ENCODE measurements at regions not wholly inside any gene's neighbourhood (a gene's known extent, or its start where the extent isn't known, plus 50 kb on each side); places are given as distances from the start of the nearest gene placed in this dataset.
"Not testable (repeated sequence)": the region's sequence is repeated elsewhere in the genome, so short reads cannot be mapped to it uniquely, and the experiment has no call there.

- ChIA-PET CTCF (no interaction called here), POLR2A (no interaction called here)
Observed at GRCh38 chr2:187982668-187983067, 309.0 kb upstream of the GULP1 start.

- ChIA-PET POLR2A (no interaction called here), CTCF (no interaction called here)
Observed at GRCh38 chr2:187985195-187985594, 306.5 kb upstream of the GULP1 start.

- POLR2A ChIA-PET, result no interaction called here
- CTCF ChIA-PET, result no interaction called here
Observed at GRCh38 chr2:187985923-187986322, 305.8 kb upstream of the GULP1 start.

GRCh38 chr2:187986390-187987105, 305.1 kb upstream of the GULP1 start:
- POLR2A ChIA-PET, result no interaction called here
- CTCF ChIA-PET, result no interaction called here

GRCh38 chr2:187988348-187988747, 303.3 kb upstream of the GULP1 start:
- POLR2A ChIA-PET, result no interaction called here
- CTCF ChIA-PET, result no interaction called here

GRCh38 chr2:187989925-187990623, 301.6 kb upstream of the GULP1 start:
- POLR2A ChIA-PET, result no interaction called here
- CTCF ChIA-PET, result no interaction called here

- POLR2A ChIA-PET, result no interaction called here
Observed at GRCh38 chr2:187991389-187991788, 300.3 kb upstream of the GULP1 start.

GRCh38 chr2:187994464-187995331, 297.0 kb upstream of the GULP1 start:
- ChIA-PET CTCF (no interaction called here), POLR2A (no interaction called here)

More at GRCh38 chr2:187991389-187991788, 300.3 kb upstream of the GULP1 start:
- CTCF ChIA-PET, result no interaction called here

- POLR2A ChIA-PET, result no interaction called here
- CTCF ChIA-PET, result no interaction called here
Observed at GRCh38 chr2:187995556-187995955, 296.1 kb upstream of the GULP1 start.

- ChIA-PET CTCF (no interaction called here), POLR2A (no interaction called here)
Observed at GRCh38 chr2:187996630-187997029, 295.0 kb upstream of the GULP1 start.

GRCh38 chr2:188000189-188000588, 291.5 kb upstream of the GULP1 start:
- ChIA-PET CTCF (no interaction called here), POLR2A (no interaction called here)

GRCh38 chr2:188003800-188004199, 287.9 kb upstream of the GULP1 start:
- ChIA-PET CTCF (no interaction called here), POLR2A (no interaction called here)

- ChIA-PET POLR2A (no interaction called here), CTCF (no interaction called here)
Observed at GRCh38 chr2:188013767-188014166, 277.9 kb upstream of the GULP1 start.

- POLR2A ChIA-PET, result no interaction called here
- CTCF ChIA-PET, result no interaction called here
Observed at GRCh38 chr2:188016917-188017316, 274.8 kb upstream of the GULP1 start.

- ChIA-PET CTCF (no interaction called here), POLR2A (no interaction called here)
Observed at GRCh38 chr2:188022389-188022788, 269.3 kb upstream of the GULP1 start.

GRCh38 chr2:188023035-188023434, 268.6 kb upstream of the GULP1 start:
- ChIA-PET POLR2A (no interaction called here), CTCF (no interaction called here)

GRCh38 chr2:188024811-188025210, 266.9 kb upstream of the GULP1 start:
- CTCF ChIA-PET, result no interaction called here
- POLR2A ChIA-PET, result no interaction called here

- ChIA-PET POLR2A (no interaction called here), CTCF (no interaction called here)
Observed at GRCh38 chr2:188028739-188029138, 262.9 kb upstream of the GULP1 start.

- POLR2A ChIA-PET, result no interaction called here
- CTCF ChIA-PET, result no interaction called here
Observed at GRCh38 chr2:188032306-188032705, 259.4 kb upstream of the GULP1 start.

GRCh38 chr2:188032786-188033185, 258.9 kb upstream of the GULP1 start:
- CTCF ChIA-PET, result no interaction called here
- POLR2A ChIA-PET, result no interaction called here

- POLR2A ChIA-PET, CTCF ChIA-PET: not testable (repeated sequence)
Observed at GRCh38 chr2:188033240-188033639, 258.4 kb upstream of the GULP1 start.

Measured in activated CD8-positive, alpha-beta memory T cell treated with anti-CD3 and anti-CD28 coated beads for 36 hours (primary cell).